GM10248 (cell line): ENCODE measurements at regions not wholly inside any gene's neighbourhood (a gene's known extent, or its start where the extent isn't known, plus 50 kb on each side); places are given as distances from the start of the nearest gene placed in this dataset.

Source experiments
- CTCF ChIA-PET: fragments of 300-600 bp; sonication (Branson Sonifier 250); formaldehyde crosslinking; extraction: SDS; loops from one replicate; lab custom pipeline; 2021; ENCODE audit warnings: antibody characterized with exemption; lab: Yijun Ruan, JAX
- POLR2A ChIA-PET: fragments of 350-650 bp; sonication (Branson Sonifier 250); formaldehyde crosslinking; extraction: SDS; loops from one replicate; lab custom pipeline; 2020; ENCODE audit warnings: antibody characterized with exemption; lab: Yijun Ruan, JAX
- DNase-seq: peaks from one replicate; pipeline ENCODE4 v3.0.0; 2012; ENCODE audit errors: extremely low spot score
- TF ChIP-seq, protein P1 (sequence below): IDR thresholded peaks from 2 replicates; pipeline ENCODE4 v1.5.1; 2012; ENCODE audit warnings: mild to moderate bottlenecking, low read depth; ENCODE audit errors: extremely low read depth, missing control alignments, control extremely low read depth

DNA sequence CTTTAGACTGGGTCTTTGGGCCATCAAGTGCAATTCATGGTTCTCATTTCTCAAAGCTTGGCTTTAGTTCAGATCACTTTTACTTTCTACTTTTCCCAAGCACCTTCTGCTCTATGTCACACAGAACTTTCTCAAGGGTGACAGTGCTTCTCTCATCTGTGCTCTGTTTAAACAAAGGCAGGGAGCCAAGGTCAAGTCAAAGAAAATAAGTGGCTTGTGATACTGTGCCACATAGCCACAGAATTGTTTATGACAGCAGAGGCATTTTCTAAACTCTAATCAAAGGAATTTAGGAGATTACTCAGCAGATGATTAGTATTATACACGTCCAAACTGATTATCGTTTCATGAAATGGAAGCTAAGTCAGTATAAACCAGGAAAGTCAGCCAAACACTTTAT is 348.0 kb downstream of the HDGFL1 start:
- DNase-seq, result no peak
- ChIA-PET POLR2A (no interaction called here), CTCF (interaction anchor here (1.6 kb wide), 1 partner anchor 11 kb away, joined by 5 read pairs; no protein-coding TSS in a partner anchor)
- TF ChIP-seq, protein P1, sequence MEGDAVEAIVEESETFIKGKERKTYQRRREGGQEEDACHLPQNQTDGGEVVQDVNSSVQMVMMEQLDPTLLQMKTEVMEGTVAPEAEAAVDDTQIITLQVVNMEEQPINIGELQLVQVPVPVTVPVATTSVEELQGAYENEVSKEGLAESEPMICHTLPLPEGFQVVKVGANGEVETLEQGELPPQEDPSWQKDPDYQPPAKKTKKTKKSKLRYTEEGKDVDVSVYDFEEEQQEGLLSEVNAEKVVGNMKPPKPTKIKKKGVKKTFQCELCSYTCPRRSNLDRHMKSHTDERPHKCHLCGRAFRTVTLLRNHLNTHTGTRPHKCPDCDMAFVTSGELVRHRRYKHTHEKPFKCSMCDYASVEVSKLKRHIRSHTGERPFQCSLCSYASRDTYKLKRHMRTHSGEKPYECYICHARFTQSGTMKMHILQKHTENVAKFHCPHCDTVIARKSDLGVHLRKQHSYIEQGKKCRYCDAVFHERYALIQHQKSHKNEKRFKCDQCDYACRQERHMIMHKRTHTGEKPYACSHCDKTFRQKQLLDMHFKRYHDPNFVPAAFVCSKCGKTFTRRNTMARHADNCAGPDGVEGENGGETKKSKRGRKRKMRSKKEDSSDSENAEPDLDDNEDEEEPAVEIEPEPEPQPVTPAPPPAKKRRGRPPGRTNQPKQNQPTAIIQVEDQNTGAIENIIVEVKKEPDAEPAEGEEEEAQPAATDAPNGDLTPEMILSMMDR, result no peak

GRCh38 chr6:22921828-22922227 is 352.5 kb downstream of the HDGFL1 start:
- ChIA-PET CTCF (no interaction called here), POLR2A (no interaction called here)
- no peak for DNase-seq
- TF ChIP-seq, protein P1, result no peak

GRCh38 chr6:22925304-22925835 is 356.0 kb downstream of the HDGFL1 start:
- ChIA-PET CTCF (no interaction called here), POLR2A (no interaction called here)
- TF ChIP-seq, protein P1, result no peak
- DNase-seq, result no peak

GRCh38 chr6:22925920-22926789 is 356.8 kb downstream of the HDGFL1 start:
- POLR2A ChIA-PET, result no interaction called here
- CTCF ChIA-PET, result interaction anchor here (1.3 kb wide), 1 partner anchor 33 kb away, joined by 3 read pairs; no protein-coding TSS in a partner anchor
- TF ChIP-seq, protein P1, result no peak
- no peak for DNase-seq

DNA sequence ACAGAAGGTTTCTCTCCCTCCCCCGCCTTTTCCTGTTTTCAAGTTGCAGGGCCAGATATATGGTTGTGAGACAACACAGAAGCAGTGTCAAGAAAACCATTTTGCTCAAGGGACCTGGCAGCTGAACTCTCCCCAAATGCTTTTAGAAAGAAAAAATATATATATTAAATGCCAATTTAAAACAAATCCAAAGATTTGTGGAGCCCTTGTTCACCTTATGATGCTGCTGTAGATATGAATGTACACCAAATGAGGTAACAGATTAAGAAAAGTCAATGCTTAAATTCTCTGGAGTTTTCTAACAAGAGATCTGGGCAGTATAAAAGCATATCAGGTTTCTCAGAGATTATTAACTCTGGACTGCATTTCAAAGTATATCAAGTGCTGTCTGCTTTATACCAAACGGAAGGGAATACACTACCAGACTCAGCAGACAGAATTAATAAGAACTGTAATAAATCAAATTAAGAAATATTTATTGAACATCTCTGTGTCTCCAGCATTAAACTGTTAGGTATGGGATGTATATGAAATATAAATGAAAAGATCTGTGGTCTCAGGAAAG is 357.5 kb downstream of the HDGFL1 start:
- DNase-seq, result no peak
- CTCF ChIA-PET, result interaction anchor here (1.3 kb wide), 1 partner anchor 32 kb away, joined by 3 read pairs; no protein-coding TSS in a partner anchor
- POLR2A ChIA-PET, result no interaction called here
- TF ChIP-seq, protein P1, result no peak

DNA sequence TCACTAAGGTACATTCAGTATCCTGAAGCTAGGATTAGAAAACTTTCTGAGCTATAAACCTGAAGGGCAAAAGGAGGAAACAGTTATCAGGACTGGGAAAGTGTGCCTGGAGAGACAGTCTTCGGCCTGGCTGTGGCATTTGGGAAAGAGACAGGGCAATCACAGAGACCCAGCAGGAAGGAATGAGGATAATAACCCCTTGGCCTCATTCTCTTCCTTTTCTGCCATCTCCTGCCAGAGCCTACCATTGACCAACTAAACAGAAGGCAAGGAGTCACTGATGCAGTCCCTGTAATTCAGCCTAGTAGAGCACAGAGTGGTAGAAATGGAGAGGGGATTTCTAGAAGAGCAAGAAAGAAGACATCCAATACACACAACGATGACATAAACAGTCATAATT is 359.4 kb downstream of the HDGFL1 start:
- ChIA-PET POLR2A (no interaction called here), CTCF (no interaction called here)
- TF ChIP-seq, protein P1, result no peak
- no peak for DNase-seq
